ENCODE measurements at regions not wholly inside any gene's neighbourhood (a gene's known extent, or its start where the extent isn't known, plus 50 kb on each side); places are given as distances from the start of the nearest gene placed in this dataset.

DNA sequence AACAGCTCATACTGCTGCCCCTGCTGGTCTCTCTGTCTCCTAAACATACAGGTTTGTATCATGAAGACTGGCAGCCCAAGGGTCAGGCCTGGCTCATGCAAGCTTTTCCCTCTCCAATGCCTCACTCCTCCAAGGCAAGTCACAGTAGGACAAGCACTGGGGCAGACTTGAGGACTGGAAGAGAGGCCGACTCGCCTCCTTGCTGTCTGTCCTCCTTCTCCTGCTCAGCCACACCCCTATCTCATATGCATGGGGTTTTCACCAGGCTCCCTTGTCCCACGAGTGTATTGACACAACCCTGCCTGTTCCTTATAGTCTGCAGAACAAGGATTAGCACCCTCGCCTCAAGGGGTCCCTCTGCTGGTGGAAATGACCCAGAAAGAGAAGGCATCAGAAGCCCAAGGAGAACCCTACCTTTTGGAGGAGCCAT, 223.7 kb downstream of the SOX11 start:
- peaks cover 21% of the 10 kb centered on the region for H3K4me1 Mint-ChIP-seq
- peaks cover 28% of the 10 kb centered on the region for H3F3A ChIP-seq (ENCODE audit: low read depth)
- H3K79me2 ChIP-seq (ENCODE audit: low read depth): no peaks in the 10 kb centered on the region
- no peak overlapping the region for H3K9ac ChIP-seq
- H3K4me3 ChIP-seq: no peak overlapping the region
- peaks cover 4% of the 10 kb centered on the region for H3K36me3 Mint-ChIP-seq
- no peaks in the 10 kb centered on the region for H4K20me1 ChIP-seq (ENCODE audit: low read depth)
- peaks cover 12% of the 10 kb centered on the region for H3K9me3 ChIP-seq (ENCODE audit: low read depth)
- no peak overlapping the region for H3K27ac ChIP-seq
- no peak overlapping the region for H3K27ac Mint-ChIP-seq
- H2AFZ ChIP-seq (replicated peaks): no peak overlapping the region
- H3K4me3 Mint-ChIP-seq: no peak overlapping the region
- H3K27me3 ChIP-seq: no peaks in the 10 kb centered on the region
- peaks cover 32% of the 10 kb centered on the region for H3K9me3 Mint-ChIP-seq
- peaks cover 4% of the 10 kb centered on the region for H3K27me3 Mint-ChIP-seq (ENCODE audit: insufficient read depth, low read depth)
- peaks cover 7% of the 10 kb centered on the region for H3K36me3 ChIP-seq
- TF ChIP-seq, protein P1, sequence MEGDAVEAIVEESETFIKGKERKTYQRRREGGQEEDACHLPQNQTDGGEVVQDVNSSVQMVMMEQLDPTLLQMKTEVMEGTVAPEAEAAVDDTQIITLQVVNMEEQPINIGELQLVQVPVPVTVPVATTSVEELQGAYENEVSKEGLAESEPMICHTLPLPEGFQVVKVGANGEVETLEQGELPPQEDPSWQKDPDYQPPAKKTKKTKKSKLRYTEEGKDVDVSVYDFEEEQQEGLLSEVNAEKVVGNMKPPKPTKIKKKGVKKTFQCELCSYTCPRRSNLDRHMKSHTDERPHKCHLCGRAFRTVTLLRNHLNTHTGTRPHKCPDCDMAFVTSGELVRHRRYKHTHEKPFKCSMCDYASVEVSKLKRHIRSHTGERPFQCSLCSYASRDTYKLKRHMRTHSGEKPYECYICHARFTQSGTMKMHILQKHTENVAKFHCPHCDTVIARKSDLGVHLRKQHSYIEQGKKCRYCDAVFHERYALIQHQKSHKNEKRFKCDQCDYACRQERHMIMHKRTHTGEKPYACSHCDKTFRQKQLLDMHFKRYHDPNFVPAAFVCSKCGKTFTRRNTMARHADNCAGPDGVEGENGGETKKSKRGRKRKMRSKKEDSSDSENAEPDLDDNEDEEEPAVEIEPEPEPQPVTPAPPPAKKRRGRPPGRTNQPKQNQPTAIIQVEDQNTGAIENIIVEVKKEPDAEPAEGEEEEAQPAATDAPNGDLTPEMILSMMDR (IDR thresholded peaks at IDR 0.05): peak; percentile 52
- TF ChIP-seq EZH2 (IDR thresholded peaks at IDR 0.05) (no peak), EZH2phosphoT487 (IDR thresholded peaks at IDR 0.05) (no peak)
- H3K4me1 ChIP-seq: peaks cover 21% of the 10 kb centered on the region
- peak; percentile 48 for DNase-seq (ENCODE audit: low spot score)
- no peak overlapping the region for H3K4me2 ChIP-seq

- Mint-ChIP-seq H3K36me3 (peaks cover 6% of the 10 kb centered on the region), H3K27ac (no peak overlapping the region)
These were observed 229.0 kb downstream of the SOX11 start for GRCh38 chr2:5921081-5921642.

DNA sequence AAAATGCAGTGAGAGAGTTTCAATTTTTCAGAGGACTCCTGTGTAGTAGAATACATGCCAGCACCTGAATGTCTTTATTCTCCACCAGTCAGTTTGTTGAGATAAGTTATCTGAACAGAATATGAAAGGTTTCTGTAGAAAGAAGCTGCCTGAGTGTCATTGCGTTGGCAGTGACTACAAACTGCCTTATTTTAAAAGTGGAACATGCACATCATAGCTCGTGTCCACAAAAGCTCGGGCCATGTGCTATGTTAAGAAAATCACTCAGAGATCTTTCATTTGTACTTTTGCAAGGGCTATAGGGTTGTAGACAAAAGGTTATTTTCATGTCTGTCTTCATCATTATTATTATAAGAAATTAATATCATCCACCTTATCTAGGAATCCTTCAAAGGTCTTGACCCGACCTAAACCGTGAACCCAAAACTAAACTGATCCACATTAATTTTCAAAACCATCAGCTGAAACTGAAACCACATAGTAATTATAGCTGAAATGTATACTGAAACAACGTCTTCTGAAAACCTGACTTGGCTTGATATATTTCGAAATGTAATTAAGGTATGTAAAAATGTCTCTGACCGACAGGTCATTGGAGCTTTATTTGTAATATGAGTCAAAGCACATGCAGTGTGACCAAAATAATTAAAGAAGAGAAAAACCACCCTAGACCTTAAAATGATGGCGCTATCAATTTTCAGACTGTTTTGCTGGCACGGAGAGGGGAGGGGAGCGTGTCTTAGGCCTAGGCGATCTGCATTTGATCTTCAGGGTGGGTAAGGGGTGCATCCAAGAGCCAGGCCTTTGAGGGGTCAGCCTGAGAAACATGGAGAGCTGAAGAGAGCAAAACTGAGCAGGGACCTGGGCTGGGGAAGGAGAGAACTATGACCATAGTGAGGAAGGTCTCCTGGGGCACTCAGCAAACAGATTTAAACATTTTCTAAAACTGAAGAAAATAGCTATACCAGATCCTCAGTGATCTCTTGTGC, 232.1 kb downstream of the SOX11 start:
- no peak overlapping the region for H2AFZ ChIP-seq (replicated peaks)
- no peaks in the 10 kb centered on the region for H3K36me3 ChIP-seq
- DNase-seq (ENCODE audit: low spot score): no peak
- Mint-ChIP-seq H3K4me3 (no peak overlapping the region), H3K27me3 (ENCODE audit: insufficient read depth, low read depth) (peaks cover 6% of the 10 kb centered on the region), H3K4me1 (peaks cover 17% of the 10 kb centered on the region), H3K9me3 (peaks cover 29% of the 10 kb centered on the region), H3K27ac (no peak overlapping the region), H3K36me3 (peaks cover 2% of the 10 kb centered on the region)
- no peaks in the 10 kb centered on the region for H4K20me1 ChIP-seq (ENCODE audit: low read depth)
- H3K4me3 ChIP-seq: no peak overlapping the region
- no peaks in the 10 kb centered on the region for H3K79me2 ChIP-seq (ENCODE audit: low read depth)
- TF ChIP-seq, protein P1 (IDR thresholded peaks at IDR 0.05): no peak
- TF ChIP-seq EZH2 (IDR thresholded peaks at IDR 0.05) (no peak), EZH2phosphoT487 (IDR thresholded peaks at IDR 0.05) (no peak)
- H3K27ac ChIP-seq: no peak overlapping the region
- peaks cover 3% of the 10 kb centered on the region for H3K4me1 ChIP-seq
- H3K9ac ChIP-seq: no peak overlapping the region
- H3K9me3 ChIP-seq (ENCODE audit: low read depth): peaks cover 3% of the 10 kb centered on the region
- no peaks in the 10 kb centered on the region for H3F3A ChIP-seq (ENCODE audit: low read depth)
- H3K4me2 ChIP-seq: no peak overlapping the region
- no peaks in the 10 kb centered on the region for H3K27me3 ChIP-seq

More at GRCh38 chr2:5921081-5921642, 229.0 kb downstream of the SOX11 start:
- no peak for DNase-seq (ENCODE audit: low spot score)
- H3K9me3 Mint-ChIP-seq: peaks cover 51% of the 10 kb centered on the region
- no peak overlapping the region for H3K27ac ChIP-seq
- H3K4me1 Mint-ChIP-seq: peaks cover 10% of the 10 kb centered on the region
- H3K9ac ChIP-seq: no peak overlapping the region
- peaks cover 7% of the 10 kb centered on the region for H3K36me3 ChIP-seq
- no peaks in the 10 kb centered on the region for H3K79me2 ChIP-seq (ENCODE audit: low read depth)
- no peak overlapping the region for H2AFZ ChIP-seq (replicated peaks)
- H3K4me2 ChIP-seq: no peak overlapping the region
- H3K27me3 ChIP-seq: no peaks in the 10 kb centered on the region
- no peak overlapping the region for H3K4me3 ChIP-seq
- peaks cover 12% of the 10 kb centered on the region for H3K9me3 ChIP-seq (ENCODE audit: low read depth)
- H3F3A ChIP-seq (ENCODE audit: low read depth): peaks cover 3% of the 10 kb centered on the region
- TF ChIP-seq, protein P1 (IDR thresholded peaks at IDR 0.05): no peak
- TF ChIP-seq EZH2phosphoT487 (IDR thresholded peaks at IDR 0.05) (no peak), EZH2 (IDR thresholded peaks at IDR 0.05) (no peak)
- no peaks in the 10 kb centered on the region for H3K4me1 ChIP-seq
- peaks cover 9% of the 10 kb centered on the region for H3K27me3 Mint-ChIP-seq (ENCODE audit: insufficient read depth, low read depth)
- H3K4me3 Mint-ChIP-seq: no peak overlapping the region
- no peaks in the 10 kb centered on the region for H4K20me1 ChIP-seq (ENCODE audit: low read depth)

Data from neural progenitor cell (in vitro differentiated cells).